Vagina (tissue), 2 donors: ENCODE measurements at regions not wholly inside any gene's neighbourhood (a gene's known extent, or its start where the extent isn't known, plus 50 kb on each side); places are given as distances from the start of the nearest gene placed in this dataset.

Experiments
- DNase-seq, 2 donors: peaks; one replicate each; pipeline ENCODE4 v3.0.0-alpha.2; 2017; ENCODE audit errors: extremely low spot score in 2 of 2
- H3K27ac ChIP-seq: fragments of 200-600 bp; sonication (generic); one replicate; pipeline ENCODE4 v1.5.1; 2019
- H3K27me3 ChIP-seq: fragments of 200-600 bp; sonication (generic); one replicate; pipeline ENCODE4 v1.5.1; 2019
- H3K36me3 ChIP-seq, 2 donors: fragments of 200-600 bp; sonication (generic); one replicate each; pipeline ENCODE4 v1.5.1; 2017 to 2019
- H3K4me1 ChIP-seq: fragments of 200-600 bp; sonication (generic); one replicate; pipeline ENCODE4 v1.5.1; 2019
- H3K4me3 ChIP-seq, 2 donors: fragments of 200-600 bp; sonication (generic); 1 replicate in 1 of 2; 2 replicates in 1 of 2; pipeline ENCODE4 v1.5.1; 2016 to 2019
- H3K9me3 ChIP-seq: fragments of 200-600 bp; sonication (generic); one replicate; pipeline ENCODE4 v1.5.1; 2019
- POLR2A ChIP-seq, 2 donors: fragments of 450-650 bp; IDR thresholded peaks; one replicate each; pipeline ENCODE4 v1.6.1; 2017; ENCODE audit warnings: antibody characterized with exemption in 2 of 2, mild to moderate bottlenecking in 2 of 2, moderate library complexity in 2 of 2
- POLR2AphosphoS5 ChIP-seq, 2 donors: sonication (generic); formaldehyde crosslinking; IDR thresholded peaks; one replicate each; pipeline ENCODE4 v1.9.0; 2017; ENCODE audit warnings: antibody characterized with exemption in 2 of 2, mild to moderate bottlenecking in 2 of 2, low read depth in 1 of 2; ENCODE audit not compliant: insufficient read depth in 1 of 2
- intact Hi-C: fragments of 100-400 bp; cut with DNase I; formaldehyde crosslinking; loops from one replicate; pipeline ENCODE4 v1.15.1; 2023
- TF ChIP-seq, protein P1 (sequence below), 3 experiments: fragments of 450-650 bp in 2 of 3; fragments of 200-600 bp in 1 of 3; sonication (generic) in 1 of 3; IDR thresholded peaks; one replicate each; pipeline ENCODE4 v1.5.1; 2017 to 2019; ENCODE audit warnings: antibody characterized with exemption in 3 of 3, mild to moderate bottlenecking in 2 of 3, moderate library complexity in 2 of 3

DNA sequence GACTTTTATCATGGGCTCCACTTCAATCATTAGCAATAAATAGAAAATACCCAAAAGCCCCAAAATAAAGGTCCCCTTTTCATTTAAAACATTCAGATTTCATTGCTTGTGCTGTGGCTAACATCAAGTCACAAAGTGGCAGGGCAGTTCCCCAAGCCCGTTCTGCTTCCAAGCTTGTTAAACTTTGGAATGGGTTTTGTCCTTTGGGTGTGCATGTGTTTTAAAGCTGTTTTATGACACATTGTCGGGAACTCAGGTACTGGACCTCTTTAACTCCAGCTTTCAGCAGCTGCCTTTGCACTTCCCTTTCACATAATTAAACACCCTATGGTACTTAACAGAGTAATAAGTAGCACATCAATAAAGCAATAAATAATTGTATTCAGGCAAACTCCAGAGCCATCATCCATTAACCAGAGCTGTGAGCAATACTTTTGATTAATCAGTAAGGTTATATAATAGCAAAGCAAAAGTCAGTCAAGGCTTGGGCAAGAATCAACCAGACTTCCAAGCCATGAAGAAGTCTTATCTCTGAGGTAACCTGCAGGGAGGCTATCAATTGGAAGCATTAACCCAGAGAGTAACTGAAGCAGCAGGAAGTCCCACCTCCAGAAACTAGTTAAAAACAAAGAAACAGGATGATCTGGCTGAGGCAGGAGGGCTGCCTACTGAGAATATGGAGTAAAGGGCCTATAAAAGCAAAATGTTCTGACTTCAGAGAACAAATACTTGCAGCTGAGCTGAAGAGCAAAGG lies 56.1 kb upstream of the ARID5B start:
- Histone ChIP-seq H3K36me3 (no peaks in the 10 kb centered on the region), H3K27ac (no peak overlapping the region), H3K4me1 (no peaks in the 10 kb centered on the region), H3K9me3 (no peaks in the 10 kb centered on the region), H3K4me3 (no peak overlapping the region), H3K27me3 (no peaks in the 10 kb centered on the region)
- TF ChIP-seq POLR2AphosphoS5 (IDR thresholded peaks at IDR 0.05; ENCODE audit: insufficient read depth in 1 of 2, low read depth in 1 of 2) (no peak), POLR2A (IDR thresholded peaks at IDR 0.05) (no peak)
- TF ChIP-seq, protein P1, sequence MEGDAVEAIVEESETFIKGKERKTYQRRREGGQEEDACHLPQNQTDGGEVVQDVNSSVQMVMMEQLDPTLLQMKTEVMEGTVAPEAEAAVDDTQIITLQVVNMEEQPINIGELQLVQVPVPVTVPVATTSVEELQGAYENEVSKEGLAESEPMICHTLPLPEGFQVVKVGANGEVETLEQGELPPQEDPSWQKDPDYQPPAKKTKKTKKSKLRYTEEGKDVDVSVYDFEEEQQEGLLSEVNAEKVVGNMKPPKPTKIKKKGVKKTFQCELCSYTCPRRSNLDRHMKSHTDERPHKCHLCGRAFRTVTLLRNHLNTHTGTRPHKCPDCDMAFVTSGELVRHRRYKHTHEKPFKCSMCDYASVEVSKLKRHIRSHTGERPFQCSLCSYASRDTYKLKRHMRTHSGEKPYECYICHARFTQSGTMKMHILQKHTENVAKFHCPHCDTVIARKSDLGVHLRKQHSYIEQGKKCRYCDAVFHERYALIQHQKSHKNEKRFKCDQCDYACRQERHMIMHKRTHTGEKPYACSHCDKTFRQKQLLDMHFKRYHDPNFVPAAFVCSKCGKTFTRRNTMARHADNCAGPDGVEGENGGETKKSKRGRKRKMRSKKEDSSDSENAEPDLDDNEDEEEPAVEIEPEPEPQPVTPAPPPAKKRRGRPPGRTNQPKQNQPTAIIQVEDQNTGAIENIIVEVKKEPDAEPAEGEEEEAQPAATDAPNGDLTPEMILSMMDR (IDR thresholded peaks at IDR 0.05) = no peak
- intact Hi-C loops = no loop called here
- DNase-seq = no peak

DNA sequence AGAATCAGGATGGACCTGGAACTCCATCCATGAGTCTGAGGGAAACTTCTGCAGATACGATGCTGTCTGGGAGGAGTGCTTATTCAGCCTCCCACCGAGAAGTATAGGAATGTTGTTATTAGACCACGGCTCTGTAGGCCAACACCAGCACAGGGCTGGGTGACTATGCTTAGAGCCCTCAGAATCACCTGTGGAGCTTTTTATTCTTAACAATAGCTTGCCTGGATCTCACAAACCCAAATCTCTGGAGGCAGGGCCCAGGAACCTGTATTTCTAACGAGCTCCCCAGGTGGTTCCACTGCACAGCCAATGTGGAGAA lies 55.6 kb upstream of the ARID5B start:
- Histone ChIP-seq H3K36me3 (no peaks in the 10 kb centered on the region), H3K27me3 (no peaks in the 10 kb centered on the region), H3K9me3 (no peaks in the 10 kb centered on the region), H3K27ac (no peak overlapping the region), H3K4me1 (no peaks in the 10 kb centered on the region), H3K4me3 (no peak overlapping the region)
- DNase-seq = no peak
- TF ChIP-seq, protein P1 (IDR thresholded peaks at IDR 0.05) = no peak
- TF ChIP-seq POLR2AphosphoS5 (IDR thresholded peaks at IDR 0.05; ENCODE audit: insufficient read depth in 1 of 2, low read depth in 1 of 2) (no peak), POLR2A (IDR thresholded peaks at IDR 0.05) (no peak)
- intact Hi-C loops = no loop called here

DNA sequence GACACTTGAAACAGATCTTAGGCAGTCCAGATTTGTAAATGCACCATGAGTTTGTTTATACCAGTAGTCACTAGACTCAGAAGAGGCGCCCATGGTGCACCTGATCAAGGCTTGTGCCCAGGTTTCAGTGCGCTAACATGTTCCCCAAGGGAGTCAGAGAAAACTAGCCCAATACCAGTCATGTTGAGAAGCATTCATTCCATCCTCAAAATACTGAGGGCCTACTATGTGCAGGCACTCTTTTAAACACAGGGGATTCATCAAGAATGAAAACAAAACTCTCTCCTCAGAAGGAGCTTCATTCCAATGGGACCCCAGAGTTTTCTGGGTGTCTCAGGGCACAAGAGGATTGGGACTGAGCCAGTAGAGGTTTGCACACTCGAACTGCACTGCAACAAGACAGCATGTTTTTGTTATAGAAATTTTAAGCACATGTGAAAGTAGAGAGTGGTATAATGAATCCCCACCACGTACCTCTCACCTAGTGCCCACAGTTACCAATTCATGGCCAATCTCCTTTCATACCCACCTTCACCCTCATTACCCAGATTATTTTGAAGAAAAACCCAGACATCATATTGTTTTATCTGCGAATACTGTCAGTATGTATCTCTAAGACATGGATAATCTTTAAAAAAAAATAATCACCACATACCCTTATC lies 55.0 kb upstream of the ARID5B start:
- Histone ChIP-seq H3K9me3 (no peaks in the 10 kb centered on the region), H3K4me3 (no peak overlapping the region), H3K27me3 (no peaks in the 10 kb centered on the region), H3K4me1 (no peaks in the 10 kb centered on the region), H3K36me3 (no peaks in the 10 kb centered on the region), H3K27ac (no peak overlapping the region)
- TF ChIP-seq, protein P1 (IDR thresholded peaks at IDR 0.05) = no peak
- no peak for TF ChIP-seq POLR2A (IDR thresholded peaks at IDR 0.05)
- intact Hi-C loops = no loop called here
- DNase-seq = no peak

DNA sequence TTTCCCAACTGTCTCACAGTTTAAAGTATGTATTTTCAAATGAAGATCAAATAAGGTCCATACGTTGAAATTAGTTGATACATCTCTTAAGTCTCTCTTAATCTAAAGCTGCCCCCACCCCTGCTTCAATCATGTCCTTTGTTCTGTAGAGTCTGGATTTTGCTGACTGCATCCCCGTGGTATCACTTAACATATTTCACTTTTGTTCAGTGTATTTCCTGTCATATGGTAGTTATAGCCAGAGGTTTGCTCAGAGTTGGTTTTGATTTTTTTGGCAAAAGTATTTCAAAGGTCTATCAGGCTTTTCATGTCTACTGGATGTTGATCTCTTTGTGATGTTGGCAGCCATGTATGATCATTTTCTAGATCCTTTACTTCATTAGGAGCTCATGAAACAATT lies 54.4 kb upstream of the ARID5B start:
- intact Hi-C loops = no loop called here
- H3K27me3 ChIP-seq = no peaks in the 10 kb centered on the region

More for the DNA sequence above, 54.4 kb upstream of the ARID5B start:
- Histone ChIP-seq H3K36me3 (no peaks in the 10 kb centered on the region), H3K4me3 (no peak overlapping the region), H3K27ac (no peak overlapping the region), H3K9me3 (no peaks in the 10 kb centered on the region), H3K4me1 (no peaks in the 10 kb centered on the region)
- DNase-seq = no peak
- TF ChIP-seq, protein P1 (IDR thresholded peaks at IDR 0.05) = no peak
- TF ChIP-seq POLR2AphosphoS5 (IDR thresholded peaks at IDR 0.05; ENCODE audit: insufficient read depth in 1 of 2, low read depth in 1 of 2) (no peak), POLR2A (IDR thresholded peaks at IDR 0.05) (no peak)
